B cell (primary cell): ENCODE measurements at regions not wholly inside any gene's neighbourhood (a gene's known extent, or its start where the extent isn't known, plus 50 kb on each side); places are given as distances from the start of the nearest gene placed in this dataset.

Experiments
- ATAC-seq: fragments of 200-7000 bp; cut with Tn5 transposase; one replicate; pipeline ENCODE4 v1.10.0; 2021; ENCODE audit warnings: low read depth, mild to moderate bottlenecking, moderate number of reproducible peaks, moderate library complexity
- CTCF ChIA-PET: fragments of 350-600 bp; sonication (Branson Sonifier 250); formaldehyde crosslinking; loops from one replicate; lab custom pipeline; 2021; ENCODE audit warnings: antibody characterized with exemption, inconsistent platforms; lab: Charles Lee
- POLR2A ChIA-PET: fragments of 350-600 bp; sonication (Branson Sonifier 250); formaldehyde crosslinking; loops from one replicate; lab custom pipeline; 2021; ENCODE audit warnings: antibody characterized with exemption; lab: Charles Lee
- DNase-seq: peaks from one replicate; pipeline ENCODE4 v3.0.0; 2013
- H2AFZ ChIP-seq: 2 replicates; pipeline ENCODE4 v1.6.1; 2012; ENCODE audit warnings: mild to moderate bottlenecking, low read depth, low read length; ENCODE audit not compliant: insufficient read depth, poor library complexity, severe bottlenecking
- H3K27ac ChIP-seq, 2 donors: 1 replicate in 1 of 2; 2 replicates in 1 of 2; pipeline ENCODE4 v1.5.1; 2012 to 2013; ENCODE audit warnings: low read length in 2 of 2, mild to moderate bottlenecking in 2 of 2, moderate library complexity in 1 of 2
- H3K27me3 ChIP-seq, 4 experiments: fragments of 200-600 bp in 1 of 4; sonication (generic) in 1 of 4; replicated peaks in 1 of 4; 1 replicate in 2 of 4; 2 replicates in 2 of 4; pipeline versions ENCODE4 v1.6.1 to v1.7.0; 2013 to 2016; ENCODE audit warnings: low read length in 3 of 4, mild to moderate bottlenecking in 2 of 4, mixed read lengths in 1 of 4, moderate library complexity in 1 of 4; ENCODE audit not compliant: insufficient read depth in 4 of 4, control insufficient read depth in 3 of 4; ENCODE audit errors: control extremely low read depth in 1 of 4
- H3K36me3 ChIP-seq, 2 experiments: replicated peaks in 1 of 2; 1 replicate in 1 of 2; 2 replicates in 1 of 2; pipeline versions ENCODE4 v1.6.1 to v1.7.1; 2013; ENCODE audit warnings: low read length in 1 of 2; ENCODE audit not compliant: insufficient read depth in 2 of 2, control insufficient read depth in 1 of 2; ENCODE audit errors: control extremely low read depth in 1 of 2, extremely low read depth in 1 of 2
- H3K4me1 ChIP-seq, 2 donors: fragments of 200-600 bp in 1 of 2; sonication (generic) in 1 of 2; 1 replicate in 1 of 2; 2 replicates in 1 of 2; pipeline versions ENCODE4 v1.5.1 to v1.6.1; 2013 to 2017; ENCODE audit warnings: low read length in 2 of 2; ENCODE audit not compliant: control insufficient read depth in 2 of 2, insufficient read depth in 2 of 2
- H3K4me2 ChIP-seq: replicated peaks from 2 replicates; pipeline ENCODE3; 2012; ENCODE audit warnings: mild to moderate bottlenecking, low read depth, low read length; ENCODE audit not compliant: poor library complexity, severe bottlenecking
- H3K4me3 ChIP-seq, 5 experiments: fragments of 200-600 bp in 1 of 5; sonication (generic) in 1 of 5; 1 replicate in 3 of 5; 2 replicates in 2 of 5; pipeline versions ENCODE4 v1.5.1 to v1.7.0; 2011 to 2016; ENCODE audit warnings: low read length in 4 of 5, mild to moderate bottlenecking in 4 of 5, low read depth in 2 of 5, control low read depth in 1 of 5, moderate library complexity in 1 of 5; ENCODE audit not compliant: insufficient read depth in 1 of 5; ENCODE audit errors: control extremely low read depth in 1 of 5, extremely low read depth in 1 of 5
- H3K79me2 ChIP-seq: fragments of 200-600 bp; sonication (generic); one replicate; pipeline ENCODE4 v1.6.0; 2016; ENCODE audit warnings: low read length; ENCODE audit not compliant: control insufficient read depth, insufficient read depth
- H3K9ac ChIP-seq: fragments of 200-600 bp; sonication (generic); 2 replicates; pipeline ENCODE4 v1.6.1; 2017; ENCODE audit warnings: mild to moderate bottlenecking, low read length, moderate library complexity
- H3K9me3 ChIP-seq, 3 donors: one replicate each; pipeline versions ENCODE4 v1.6.1 to v1.7.1; 2013; ENCODE audit warnings: low read length in 2 of 3; ENCODE audit not compliant: control insufficient read depth in 2 of 3, insufficient read depth in 1 of 3; ENCODE audit errors: control extremely low read depth in 1 of 3
- H4K20me1 ChIP-seq: 2 replicates; pipeline ENCODE4 v1.6.0; 2012; ENCODE audit warnings: mild to moderate bottlenecking, low read length; ENCODE audit not compliant: insufficient read depth, control insufficient read depth, poor library complexity, severe bottlenecking
- H3K27ac Mint-ChIP-seq: one replicate; pipeline ENCODE4 v1.8.0; 2021; ENCODE audit warnings: mixed read lengths
- H3K27me3 Mint-ChIP-seq: one replicate; pipeline ENCODE4 v1.8.0; 2021; ENCODE audit warnings: mixed read lengths
- H3K4me1 Mint-ChIP-seq: one replicate; pipeline ENCODE4 v1.8.0; 2021; ENCODE audit warnings: mixed read lengths
- H3K4me3 Mint-ChIP-seq: one replicate; pipeline ENCODE4 v1.8.0; 2021; ENCODE audit warnings: mixed read lengths
- H3K9me3 Mint-ChIP-seq: one replicate; pipeline ENCODE4 v1.8.0; 2022; ENCODE audit warnings: mixed read lengths; ENCODE audit not compliant: insufficient read depth
- EZH2 ChIP-seq: IDR thresholded peaks from 2 replicates; pipeline ENCODE4 v1.6.1; 2012; ENCODE audit warnings: borderline replicate concordance, low read depth, mild to moderate bottlenecking, moderate library complexity, low read length; ENCODE audit not compliant: insufficient read depth, poor library complexity, severe bottlenecking
- WGBS: methylation state at CpG from one replicate; pipeline ENCODE4 v1.1.5; 2013; ENCODE audit warnings: missing lambda C conversion rate; ENCODE audit not compliant: insufficient coverage; 5-methylcytosine and 5-hydroxymethylcytosine counted together
- intact Hi-C: fragments of 100-400 bp; cut with micrococcal nuclease; formaldehyde crosslinking; loops from one replicate; pipeline ENCODE4 v1.10.0; 2022
- TF ChIP-seq, protein P1 (sequence below): fragments of 200-600 bp; IDR thresholded peaks from one replicate; pipeline ENCODE4 v1.8.0; 2022; ENCODE audit warnings: antibody characterized with exemption, mild to moderate bottlenecking

DNA sequence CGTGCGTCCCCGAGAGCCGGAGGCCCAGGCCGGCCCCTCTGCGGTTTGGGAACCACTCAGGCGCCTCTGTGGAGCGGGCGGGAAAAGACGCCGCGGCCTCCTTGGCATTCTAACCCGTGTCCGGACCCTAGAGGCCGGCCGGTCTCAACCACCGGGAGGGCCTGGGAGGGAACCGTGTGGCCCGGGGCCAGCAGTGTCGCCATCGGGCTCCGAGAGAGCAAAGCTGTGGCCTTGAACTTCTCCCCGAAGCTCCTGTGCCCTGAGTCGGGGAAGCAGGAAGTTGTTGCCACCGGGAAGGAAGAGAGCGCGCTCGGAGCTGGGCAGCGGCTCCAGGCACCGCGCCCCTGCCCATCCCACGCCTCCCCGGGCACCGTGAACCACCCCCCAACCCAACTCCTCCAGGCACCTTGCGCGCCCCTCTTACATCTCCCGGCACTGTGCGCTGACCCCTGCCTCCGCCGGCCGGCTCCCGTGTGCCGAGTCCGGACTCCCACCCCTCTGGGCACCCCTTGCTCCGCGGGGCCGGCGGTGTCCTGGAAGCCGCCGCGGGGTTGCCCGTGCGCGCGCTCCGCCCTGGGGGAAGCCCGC lies 80.0 kb upstream of the PPARA start:
- Mint-ChIP-seq H3K4me1 (peaks cover 35% of the 10 kb centered on the region), H3K4me3 (peak overlapping the region; percentile 86), H3K27me3 (peaks cover 4% of the 10 kb centered on the region), H3K27ac (peak overlapping the region; percentile 86), H3K9me3 (no peaks in the 10 kb centered on the region)
- Histone ChIP-seq H3K9me3 (no peaks in the 10 kb centered on the region), H3K4me3 (peak overlapping the region in 4 of 5 experiments; percentile 46 to 78 (median 74)), H2AFZ (peak overlapping the region; percentile 72), H3K4me2 (peak overlapping the region; percentile 95), H3K27me3 (peaks cover 0 to 4% (median 0%) of the 10 kb centered on the region in 4 experiments), H4K20me1 (peaks cover 49% of the 10 kb centered on the region), H3K79me2 (peaks cover 66% of the 10 kb centered on the region), H3K9ac (peak overlapping the region; percentile 87), H3K27ac (peak overlapping the region; percentile 68 to 89), H3K36me3 (no peaks in the 10 kb centered on the region), H3K4me1 (peaks cover 22 to 30% of the 10 kb centered on the region in 2 donors)
- WGBS, result 2% methylated on average over 57 of the region's 57 CpGs
- ChIA-PET CTCF (interaction anchor here (1.2 kb wide), 1 partner anchor 34 kb away, joined by 3 read pairs; no protein-coding TSS in a partner anchor), POLR2A (interaction anchor here (0.7 to 2.6 kb wide), 6 partner anchors 12 to 56 kb away, joined by 3 to 14 read pairs (median 4); no protein-coding TSS in a partner anchor)
- intact Hi-C loops, result loop anchor here (1.0 to 5.0 kb wide), 3 partner anchors 26 to 57 kb away; no protein-coding TSS in a partner anchor
- peak; percentile 16 for ATAC-seq
- no peak for DNase-seq
- no peak for TF ChIP-seq EZH2
- TF ChIP-seq, protein P1, sequence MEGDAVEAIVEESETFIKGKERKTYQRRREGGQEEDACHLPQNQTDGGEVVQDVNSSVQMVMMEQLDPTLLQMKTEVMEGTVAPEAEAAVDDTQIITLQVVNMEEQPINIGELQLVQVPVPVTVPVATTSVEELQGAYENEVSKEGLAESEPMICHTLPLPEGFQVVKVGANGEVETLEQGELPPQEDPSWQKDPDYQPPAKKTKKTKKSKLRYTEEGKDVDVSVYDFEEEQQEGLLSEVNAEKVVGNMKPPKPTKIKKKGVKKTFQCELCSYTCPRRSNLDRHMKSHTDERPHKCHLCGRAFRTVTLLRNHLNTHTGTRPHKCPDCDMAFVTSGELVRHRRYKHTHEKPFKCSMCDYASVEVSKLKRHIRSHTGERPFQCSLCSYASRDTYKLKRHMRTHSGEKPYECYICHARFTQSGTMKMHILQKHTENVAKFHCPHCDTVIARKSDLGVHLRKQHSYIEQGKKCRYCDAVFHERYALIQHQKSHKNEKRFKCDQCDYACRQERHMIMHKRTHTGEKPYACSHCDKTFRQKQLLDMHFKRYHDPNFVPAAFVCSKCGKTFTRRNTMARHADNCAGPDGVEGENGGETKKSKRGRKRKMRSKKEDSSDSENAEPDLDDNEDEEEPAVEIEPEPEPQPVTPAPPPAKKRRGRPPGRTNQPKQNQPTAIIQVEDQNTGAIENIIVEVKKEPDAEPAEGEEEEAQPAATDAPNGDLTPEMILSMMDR, result no peak

GRCh38 chr22:46070803-46071450 lies 79.4 kb upstream of the PPARA start:
- intact Hi-C loops, result loop anchor here (1.0 to 5.0 kb wide), 3 partner anchors 26 to 58 kb away; no protein-coding TSS in a partner anchor
- WGBS, result under 1% methylated on average over 112 of the region's 112 CpGs
- peak overlapping the region in 1 of 2 donors; percentile 89 for H3K27ac ChIP-seq
- CTCF ChIA-PET, result no interaction called here
- peak overlapping the region; percentile 72 for H2AFZ ChIP-seq
- H3K36me3 ChIP-seq, result no peaks in the 10 kb centered on the region
- peak; percentile 51 for ATAC-seq
- TF ChIP-seq, protein P1, result no peak
- TF ChIP-seq EZH2, result no peak
- no peak overlapping the region for H3K27ac Mint-ChIP-seq
- H3K4me3 ChIP-seq, result peak overlapping the region in 4 of 5 experiments; percentile 46 to 78 (median 74)
- peak; percentile 77 for DNase-seq
- H3K79me2 ChIP-seq, result peaks cover 66% of the 10 kb centered on the region
- peaks cover 35% of the 10 kb centered on the region for H3K4me1 Mint-ChIP-seq
- peaks cover 22 to 30% of the 10 kb centered on the region in 2 donors for H3K4me1 ChIP-seq
- H3K27me3 ChIP-seq, result peaks cover 0 to 4% (median 0%) of the 10 kb centered on the region in 4 experiments
- H3K9me3 ChIP-seq, result no peaks in the 10 kb centered on the region
- peaks cover 4% of the 10 kb centered on the region for H3K27me3 Mint-ChIP-seq
- no peaks in the 10 kb centered on the region for H3K9me3 Mint-ChIP-seq
- peak overlapping the region; percentile 86 for H3K4me3 Mint-ChIP-seq
- peaks cover 54% of the 10 kb centered on the region for H4K20me1 ChIP-seq
- H3K4me2 ChIP-seq, result peak overlapping the region; percentile 95
- peak overlapping the region; percentile 87 for H3K9ac ChIP-seq
- POLR2A ChIA-PET, result interaction anchor here (0.7 to 2.6 kb wide), 6 partner anchors 13 to 57 kb away, joined by 3 to 14 read pairs (median 4); no protein-coding TSS in a partner anchor
